Ovary (tissue), 3 donors: ENCODE measurements at regions not wholly inside any gene's neighbourhood (a gene's known extent, or its start where the extent isn't known, plus 50 kb on each side); places are given as distances from the start of the nearest gene placed in this dataset.

Experiments used
- EP300 ChIP-seq: sonication (generic); formaldehyde crosslinking; IDR thresholded peaks from one replicate; pipeline ENCODE4 v1.6.1; 2017; ENCODE audit warnings: antibody characterized with exemption
- POLR2A ChIP-seq: fragments of 450-650 bp; IDR thresholded peaks from one replicate; pipeline ENCODE4 v1.6.1; 2017; ENCODE audit warnings: antibody characterized with exemption, mild to moderate bottlenecking, moderate library complexity
- TF ChIP-seq, protein P1 (sequence below), 3 donors: fragments of 450-650 bp in 2 of 3; fragments of 200-600 bp in 1 of 3; IDR thresholded peaks; one replicate each; pipeline versions ENCODE4 v1.5.1 to v1.8.0; 2016 to 2022; ENCODE audit warnings: antibody characterized with exemption in 3 of 3, mild to moderate bottlenecking in 1 of 3
- donor health status: DM: no; HTN: no; CAD: no.

- TF ChIP-seq, protein P1, sequence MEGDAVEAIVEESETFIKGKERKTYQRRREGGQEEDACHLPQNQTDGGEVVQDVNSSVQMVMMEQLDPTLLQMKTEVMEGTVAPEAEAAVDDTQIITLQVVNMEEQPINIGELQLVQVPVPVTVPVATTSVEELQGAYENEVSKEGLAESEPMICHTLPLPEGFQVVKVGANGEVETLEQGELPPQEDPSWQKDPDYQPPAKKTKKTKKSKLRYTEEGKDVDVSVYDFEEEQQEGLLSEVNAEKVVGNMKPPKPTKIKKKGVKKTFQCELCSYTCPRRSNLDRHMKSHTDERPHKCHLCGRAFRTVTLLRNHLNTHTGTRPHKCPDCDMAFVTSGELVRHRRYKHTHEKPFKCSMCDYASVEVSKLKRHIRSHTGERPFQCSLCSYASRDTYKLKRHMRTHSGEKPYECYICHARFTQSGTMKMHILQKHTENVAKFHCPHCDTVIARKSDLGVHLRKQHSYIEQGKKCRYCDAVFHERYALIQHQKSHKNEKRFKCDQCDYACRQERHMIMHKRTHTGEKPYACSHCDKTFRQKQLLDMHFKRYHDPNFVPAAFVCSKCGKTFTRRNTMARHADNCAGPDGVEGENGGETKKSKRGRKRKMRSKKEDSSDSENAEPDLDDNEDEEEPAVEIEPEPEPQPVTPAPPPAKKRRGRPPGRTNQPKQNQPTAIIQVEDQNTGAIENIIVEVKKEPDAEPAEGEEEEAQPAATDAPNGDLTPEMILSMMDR (IDR thresholded peaks at IDR 0.05) = no peak
- TF ChIP-seq POLR2A = no peak
- no peak for TF ChIP-seq EP300
Observed at GRCh38 chr4:187883836-187884475, 111.6 kb upstream of the ZFP42 start.
